Breast epithelium (tissue), 3 donors: ENCODE measurements at regions not wholly inside any gene's neighbourhood (a gene's known extent, or its start where the extent isn't known, plus 50 kb on each side); places are given as distances from the start of the nearest gene placed in this dataset.

Source experiments
- POLR2A ChIP-seq: fragments of 450-650 bp; IDR thresholded peaks from one replicate; pipeline ENCODE4 v1.6.1; 2016; ENCODE audit warnings: antibody characterized with exemption, mild to moderate bottlenecking, moderate library complexity
- TF ChIP-seq, protein P1 (sequence below), 3 donors: fragments of 450-650 bp; IDR thresholded peaks; one replicate each; pipeline ENCODE4 v1.5.1; 2016 to 2017; ENCODE audit warnings: antibody characterized with exemption in 3 of 3, mild to moderate bottlenecking in 3 of 3, moderate library complexity in 3 of 3

DNA sequence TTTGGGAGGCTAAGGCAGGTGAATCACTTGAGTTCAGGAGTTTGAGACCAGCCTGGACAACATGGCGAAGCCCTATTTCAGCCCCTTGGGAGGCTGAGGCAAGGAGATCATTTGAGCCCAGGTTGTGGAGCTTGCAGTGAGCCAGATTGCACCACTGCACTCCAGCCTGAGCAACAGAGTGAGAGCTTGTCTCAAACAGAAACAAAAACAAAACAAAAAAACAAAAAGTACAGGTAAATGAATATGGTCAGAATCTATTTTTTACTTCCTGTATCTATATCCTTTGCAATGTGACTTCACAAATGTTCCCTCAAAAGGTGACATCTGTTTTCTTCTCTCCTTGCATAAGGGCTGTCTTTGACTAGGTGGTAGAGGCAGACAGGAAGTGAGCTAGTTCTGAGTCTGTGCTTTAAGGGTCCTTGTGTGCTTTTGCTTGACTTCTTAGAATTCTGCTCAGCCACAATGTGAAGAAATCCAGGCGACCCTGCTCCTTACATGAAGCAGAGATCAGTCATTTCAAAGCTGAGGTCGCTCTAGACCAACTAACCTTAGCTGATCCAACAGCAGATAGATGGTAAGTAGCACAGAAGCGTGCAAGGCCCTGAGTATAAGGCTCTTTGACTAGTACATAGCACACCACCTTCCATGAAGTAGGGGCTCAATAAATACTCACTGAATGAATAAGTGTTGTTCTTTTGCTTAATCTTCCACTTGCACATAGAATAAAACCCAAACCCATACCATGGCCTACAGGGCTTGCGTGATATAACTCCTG, 423.2 kb upstream of the PCDH15 start:
- TF ChIP-seq, protein P1, sequence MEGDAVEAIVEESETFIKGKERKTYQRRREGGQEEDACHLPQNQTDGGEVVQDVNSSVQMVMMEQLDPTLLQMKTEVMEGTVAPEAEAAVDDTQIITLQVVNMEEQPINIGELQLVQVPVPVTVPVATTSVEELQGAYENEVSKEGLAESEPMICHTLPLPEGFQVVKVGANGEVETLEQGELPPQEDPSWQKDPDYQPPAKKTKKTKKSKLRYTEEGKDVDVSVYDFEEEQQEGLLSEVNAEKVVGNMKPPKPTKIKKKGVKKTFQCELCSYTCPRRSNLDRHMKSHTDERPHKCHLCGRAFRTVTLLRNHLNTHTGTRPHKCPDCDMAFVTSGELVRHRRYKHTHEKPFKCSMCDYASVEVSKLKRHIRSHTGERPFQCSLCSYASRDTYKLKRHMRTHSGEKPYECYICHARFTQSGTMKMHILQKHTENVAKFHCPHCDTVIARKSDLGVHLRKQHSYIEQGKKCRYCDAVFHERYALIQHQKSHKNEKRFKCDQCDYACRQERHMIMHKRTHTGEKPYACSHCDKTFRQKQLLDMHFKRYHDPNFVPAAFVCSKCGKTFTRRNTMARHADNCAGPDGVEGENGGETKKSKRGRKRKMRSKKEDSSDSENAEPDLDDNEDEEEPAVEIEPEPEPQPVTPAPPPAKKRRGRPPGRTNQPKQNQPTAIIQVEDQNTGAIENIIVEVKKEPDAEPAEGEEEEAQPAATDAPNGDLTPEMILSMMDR (IDR thresholded peaks at IDR 0.05), result no peak
- no peak for TF ChIP-seq POLR2A
